GM18907 (cell line): ENCODE measurements at regions not wholly inside any gene's neighbourhood (a gene's known extent, or its start where the extent isn't known, plus 50 kb on each side); places are given as distances from the start of the nearest gene placed in this dataset.
A peak's percentile ranks its signal among the peaks of the same experiment; 100 is the strongest.

Experiments
- ATAC-seq: cut with Tn5 transposase; IDR thresholded peaks from one replicate; pipeline ENCODE4 v1.9.1; 2021; ENCODE audit warnings: mild to moderate bottlenecking, moderate library complexity; ENCODE audit not compliant: unreplicated experiment

GRCh38 chr1:191866155-191866554 lies 292.1 kb upstream of the RGS18 start:
- no peak for ATAC-seq

GRCh38 chr1:191869790-191870312 lies 288.4 kb upstream of the RGS18 start:
- no peak for ATAC-seq

- no peak for ATAC-seq
Measured at GRCh38 chr1:191870490-191870889, 287.8 kb upstream of the RGS18 start.

GRCh38 chr1:191875994-191876393 lies 282.3 kb upstream of the RGS18 start:
- ATAC-seq = no peak

GRCh38 chr1:191876631-191877030 lies 281.6 kb upstream of the RGS18 start:
- no peak for ATAC-seq

GRCh38 chr1:191882870-191883269 lies 275.4 kb upstream of the RGS18 start:
- no peak for ATAC-seq

- peak; percentile 62 for ATAC-seq
Measured at GRCh38 chr1:191886977-191887376, 271.3 kb upstream of the RGS18 start.

- no peak for ATAC-seq
Measured at GRCh38 chr1:191888996-191889622, 269.2 kb upstream of the RGS18 start.

GRCh38 chr1:191889623-191890003 lies 268.6 kb upstream of the RGS18 start:
- ATAC-seq = no peak

- ATAC-seq = no peak
Measured at GRCh38 chr1:191890433-191891088, 267.7 kb upstream of the RGS18 start.

GRCh38 chr1:191892716-191893115 lies 265.5 kb upstream of the RGS18 start:
- ATAC-seq = no peak

- ATAC-seq = no peak
Measured at GRCh38 chr1:191895049-191895448, 263.2 kb upstream of the RGS18 start.

GRCh38 chr1:191895462-191896058 lies 262.7 kb upstream of the RGS18 start:
- ATAC-seq = no peak

- no peak for ATAC-seq
Measured at GRCh38 chr1:191897134-191897533, 261.1 kb upstream of the RGS18 start.

GRCh38 chr1:191901651-191902050 lies 256.6 kb upstream of the RGS18 start:
- no peak for ATAC-seq

- ATAC-seq = no peak
Measured at GRCh38 chr1:191904991-191905390, 253.3 kb upstream of the RGS18 start.

- ATAC-seq = no peak
Measured at GRCh38 chr1:191905781-191906180, 252.5 kb upstream of the RGS18 start.

GRCh38 chr1:191907121-191907520 lies 251.1 kb upstream of the RGS18 start:
- no peak for ATAC-seq

GRCh38 chr1:191910245-191910644 lies 248.0 kb upstream of the RGS18 start:
- ATAC-seq = no peak

GRCh38 chr1:191912517-191912916 lies 245.7 kb upstream of the RGS18 start:
- ATAC-seq = peak; percentile 91

GRCh38 chr1:191913260-191913977 lies 244.8 kb upstream of the RGS18 start:
- no peak for ATAC-seq

- no peak for ATAC-seq
Measured at GRCh38 chr1:191929383-191929782, 228.9 kb upstream of the RGS18 start.
